PC-3 (cell line): ENCODE measurements at regions not wholly inside any gene's neighbourhood (a gene's known extent, or its start where the extent isn't known, plus 50 kb on each side); places are given as distances from the start of the nearest gene placed in this dataset.

Experiments used
- ATAC-seq: fragments of 200-7000 bp; cut with Tn5 transposase; 2 replicates; pipeline ENCODE4 v1.9.1; 2020; ENCODE audit warnings: mild to moderate bottlenecking, moderate library complexity
- BruUV-seq: library from RNA; stranded (reverse); fragments of 400-500 nt; replicated peaks from 2 replicates; lab custom pipeline; 2021; lab: Mats Ljungman, UMichigan
- CTCF ChIA-PET: fragments of 300-600 bp; sonication (Branson Sonifier 250); formaldehyde crosslinking; loops from one replicate; lab custom pipeline; 2022; ENCODE audit warnings: antibody characterized with exemption; lab: Charles Lee
- POLR2A ChIA-PET: fragments of 300-600 bp; sonication (Branson Sonifier 250); formaldehyde crosslinking; loops from one replicate; lab custom pipeline; 2022; ENCODE audit warnings: antibody characterized with exemption; ENCODE audit not compliant: unreplicated experiment; lab: Charles Lee
- DNase-seq: peaks from one replicate; pipeline ENCODE4 v3.0.0-alpha.2; 2015
- H2AFZ ChIP-seq: fragments of 300-600 bp; sonication (generic); 2 replicates; pipeline ENCODE4 v1.6.0; 2016; ENCODE audit warnings: antibody characterized with exemption, low read length
- H3F3A ChIP-seq: fragments of 300-600 bp; sonication (generic); one replicate; pipeline ENCODE4 v1.6.0; 2017; ENCODE audit warnings: antibody characterized with exemption, low read length, control low read depth, mild to moderate bottlenecking; ENCODE audit not compliant: unreplicated experiment
- H3K27ac ChIP-seq: fragments of 300-600 bp; sonication (generic); 2 replicates; pipeline ENCODE4 v1.5.1; 2016; ENCODE audit warnings: mild to moderate bottlenecking, low read length
- H3K27me3 ChIP-seq: fragments of 300-600 bp; sonication (generic); 2 replicates; pipeline ENCODE4 v1.6.1; 2016; ENCODE audit warnings: low read length, mixed read lengths
- H3K36me3 ChIP-seq: fragments of 300-600 bp; sonication (generic); 2 replicates; pipeline ENCODE4 v1.6.1; 2016; ENCODE audit warnings: low read depth, mixed run types, low read length, mixed read lengths
- H3K4me1 ChIP-seq: fragments of 300-600 bp; sonication (generic); 2 replicates; pipeline ENCODE4 v1.5.1; 2016; ENCODE audit warnings: low read length; ENCODE audit not compliant: insufficient read depth
- H3K4me2 ChIP-seq: fragments of 300-600 bp; sonication (generic); 2 replicates; pipeline ENCODE4 v1.6.0; 2016; ENCODE audit warnings: low read length
- H3K4me3 ChIP-seq: fragments of 300-600 bp; sonication (generic); 2 replicates; pipeline ENCODE4 v1.5.1; 2016; ENCODE audit warnings: mild to moderate bottlenecking, low read length, mixed read lengths
- H3K79me2 ChIP-seq: fragments of 300-600 bp; sonication (generic); 2 replicates; pipeline ENCODE4 v1.6.1; 2017; ENCODE audit warnings: low read length, mixed read lengths
- H3K9ac ChIP-seq: fragments of 300-600 bp; sonication (generic); 2 replicates; pipeline ENCODE4 v1.6.0; 2016; ENCODE audit warnings: mild to moderate bottlenecking, low read length
- H3K9me2 ChIP-seq: fragments of 300-600 bp; sonication (generic); replicated peaks from 2 replicates; pipeline ENCODE4 v1.6.1; 2016; ENCODE audit warnings: mixed run types, low read length, mixed read lengths
- H3K9me3 ChIP-seq: fragments of 300-600 bp; sonication (generic); 2 replicates; pipeline ENCODE4 v1.6.1; 2016; ENCODE audit warnings: low read length, mixed read lengths
- H4K20me1 ChIP-seq: fragments of 300-600 bp; sonication (generic); 2 replicates; pipeline ENCODE4 v1.6.1; 2016; ENCODE audit warnings: low read length, mixed read lengths
- EZH2 ChIP-seq: fragments of 300-600 bp; sonication (generic); IDR thresholded peaks from one replicate; pipeline ENCODE4 v1.6.1; 2017; ENCODE audit warnings: antibody characterized with exemption, mild to moderate bottlenecking, low read length; ENCODE audit not compliant: unreplicated experiment
- EZH2phosphoT487 ChIP-seq: fragments of 300-600 bp; sonication (generic); IDR thresholded peaks from 2 replicates; pipeline ENCODE4 v1.6.1; 2018; ENCODE audit warnings: mild to moderate bottlenecking, antibody characterized with exemption, low read length, borderline replicate concordance
- intact Hi-C: fragments of 100-400 bp; cut with micrococcal nuclease; formaldehyde crosslinking; loops from 2 replicates; pipeline ENCODE4 v1.9.0; 2023
- TF ChIP-seq, protein P1 (sequence below): fragments of 300-600 bp; sonication (generic); conservative IDR thresholded peaks from 2 replicates; pipeline ENCODE4 v1.5.1; 2017; ENCODE audit warnings: antibody characterized with exemption, low read depth, mild to moderate bottlenecking, low read length

DNA sequence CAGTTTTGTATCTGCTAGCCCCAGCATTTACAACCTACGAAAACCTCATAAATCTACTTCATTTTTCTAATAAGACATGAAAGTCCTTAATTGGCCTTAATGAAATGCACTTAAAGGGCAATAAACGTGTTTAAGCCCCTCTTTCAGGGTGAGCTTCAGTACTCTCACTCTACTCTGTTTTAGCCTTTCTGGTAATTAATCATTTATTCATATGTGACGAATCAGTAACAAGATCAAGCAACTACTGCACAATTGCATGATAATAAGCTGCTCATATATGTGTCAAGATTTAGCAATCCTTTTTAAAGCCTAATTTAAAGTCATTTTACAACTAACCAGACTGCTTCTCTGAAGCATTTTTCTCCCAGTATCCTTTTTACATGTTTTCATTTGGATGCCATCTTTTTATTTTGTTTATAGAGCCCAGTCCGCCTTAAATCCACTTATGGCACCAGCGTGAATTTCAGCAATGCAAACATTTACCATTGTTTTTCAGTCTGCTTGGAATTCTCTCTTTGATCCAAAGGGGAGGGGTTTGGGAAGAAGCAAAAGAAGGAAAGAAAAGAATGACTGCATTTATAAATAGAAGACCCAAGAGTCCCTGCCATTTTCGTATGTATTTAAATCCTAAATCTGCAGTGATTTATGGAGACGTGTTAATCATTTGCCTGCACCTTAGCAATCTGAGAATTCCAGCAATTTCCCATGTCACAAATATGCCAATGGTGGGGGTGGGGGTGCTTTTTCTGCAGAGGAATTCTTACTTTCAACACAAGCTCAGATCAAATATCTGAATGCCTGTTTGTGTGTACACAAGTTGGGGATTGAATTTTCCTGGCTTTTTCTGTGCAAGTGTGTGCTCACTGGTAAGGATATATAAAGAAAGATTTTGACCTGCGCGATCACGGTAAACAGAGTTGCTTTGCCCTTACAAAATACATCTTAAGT lies 230.8 kb upstream of the TBC1D5 start:
- H4K20me1 ChIP-seq = no peaks in the 10 kb centered on the region
- H3K4me1 ChIP-seq = no peaks in the 10 kb centered on the region
- H2AFZ ChIP-seq = no peak overlapping the region
- intact Hi-C loops = loop anchor here (5.0 kb wide), 2 partner anchors 56 to 414 kb away; no protein-coding TSS in a partner anchor
- H3K27me3 ChIP-seq = no peaks in the 10 kb centered on the region
- H3K9me3 ChIP-seq = no peaks in the 10 kb centered on the region
- DNase-seq (no peak), ATAC-seq (no peak)
- no peak overlapping the region for H3K4me3 ChIP-seq
- CTCF ChIA-PET = interaction anchor here (0.6 kb wide), 1 partner anchor 107 kb away, joined by 3 read pairs; no protein-coding TSS in a partner anchor
- POLR2A ChIA-PET = no interaction called here
- no peak overlapping the region for H3K27ac ChIP-seq
- no peaks in the 10 kb centered on the region for H3K79me2 ChIP-seq
- H3F3A ChIP-seq = no peaks in the 10 kb centered on the region
- no peak overlapping the region for H3K4me2 ChIP-seq
- H3K9me2 ChIP-seq = no peaks in the 10 kb centered on the region
- no TSS peak for BruUV-seq
- no peak overlapping the region for H3K9ac ChIP-seq
- TF ChIP-seq, protein P1, sequence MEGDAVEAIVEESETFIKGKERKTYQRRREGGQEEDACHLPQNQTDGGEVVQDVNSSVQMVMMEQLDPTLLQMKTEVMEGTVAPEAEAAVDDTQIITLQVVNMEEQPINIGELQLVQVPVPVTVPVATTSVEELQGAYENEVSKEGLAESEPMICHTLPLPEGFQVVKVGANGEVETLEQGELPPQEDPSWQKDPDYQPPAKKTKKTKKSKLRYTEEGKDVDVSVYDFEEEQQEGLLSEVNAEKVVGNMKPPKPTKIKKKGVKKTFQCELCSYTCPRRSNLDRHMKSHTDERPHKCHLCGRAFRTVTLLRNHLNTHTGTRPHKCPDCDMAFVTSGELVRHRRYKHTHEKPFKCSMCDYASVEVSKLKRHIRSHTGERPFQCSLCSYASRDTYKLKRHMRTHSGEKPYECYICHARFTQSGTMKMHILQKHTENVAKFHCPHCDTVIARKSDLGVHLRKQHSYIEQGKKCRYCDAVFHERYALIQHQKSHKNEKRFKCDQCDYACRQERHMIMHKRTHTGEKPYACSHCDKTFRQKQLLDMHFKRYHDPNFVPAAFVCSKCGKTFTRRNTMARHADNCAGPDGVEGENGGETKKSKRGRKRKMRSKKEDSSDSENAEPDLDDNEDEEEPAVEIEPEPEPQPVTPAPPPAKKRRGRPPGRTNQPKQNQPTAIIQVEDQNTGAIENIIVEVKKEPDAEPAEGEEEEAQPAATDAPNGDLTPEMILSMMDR = no peak
- TF ChIP-seq EZH2phosphoT487 (no peak), EZH2 (no peak)
- no peaks in the 10 kb centered on the region for H3K36me3 ChIP-seq

DNA sequence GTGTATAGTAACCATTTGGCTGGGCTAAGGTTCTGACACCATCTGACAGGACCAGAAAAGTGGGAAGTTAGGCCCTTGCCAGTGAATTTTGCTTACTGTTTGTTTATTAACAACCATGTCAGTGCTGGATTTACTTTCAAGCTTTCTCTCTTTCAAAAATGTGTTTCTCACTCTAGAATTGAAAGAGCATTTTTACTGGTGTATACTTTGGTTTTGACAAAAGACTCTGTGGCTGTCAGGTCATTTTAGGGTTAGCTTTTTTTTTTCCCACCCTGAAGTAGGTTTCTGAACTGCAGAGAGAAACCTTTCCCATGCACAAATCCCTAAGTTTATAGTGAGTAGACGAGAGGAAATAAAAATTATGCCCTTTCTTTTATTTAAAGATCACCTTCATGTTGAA lies 230.0 kb upstream of the TBC1D5 start:
- intact Hi-C loops = loop anchor here (5.0 kb wide), 2 partner anchors 55 to 415 kb away; no protein-coding TSS in a partner anchor
- TF ChIP-seq EZH2 (no peak), EZH2phosphoT487 (no peak)
- TF ChIP-seq, protein P1 = no peak
- Histone ChIP-seq H2AFZ (no peak overlapping the region), H3K4me1 (no peaks in the 10 kb centered on the region), H3K9me2 (no peaks in the 10 kb centered on the region), H3K9ac (no peak overlapping the region), H4K20me1 (no peaks in the 10 kb centered on the region), H3K9me3 (no peaks in the 10 kb centered on the region), H3K4me2 (no peak overlapping the region), H3K4me3 (no peak overlapping the region), H3F3A (no peaks in the 10 kb centered on the region), H3K79me2 (no peaks in the 10 kb centered on the region), H3K36me3 (no peaks in the 10 kb centered on the region), H3K27ac (no peak overlapping the region), H3K27me3 (no peaks in the 10 kb centered on the region)
- ATAC-seq (no peak), DNase-seq (no peak)
- ChIA-PET CTCF (no interaction called here), POLR2A (interaction anchor here (0.6 kb wide), 1 partner anchor 145 kb away, joined by 3 read pairs; no protein-coding TSS in a partner anchor)
- no TSS peak for BruUV-seq

DNA sequence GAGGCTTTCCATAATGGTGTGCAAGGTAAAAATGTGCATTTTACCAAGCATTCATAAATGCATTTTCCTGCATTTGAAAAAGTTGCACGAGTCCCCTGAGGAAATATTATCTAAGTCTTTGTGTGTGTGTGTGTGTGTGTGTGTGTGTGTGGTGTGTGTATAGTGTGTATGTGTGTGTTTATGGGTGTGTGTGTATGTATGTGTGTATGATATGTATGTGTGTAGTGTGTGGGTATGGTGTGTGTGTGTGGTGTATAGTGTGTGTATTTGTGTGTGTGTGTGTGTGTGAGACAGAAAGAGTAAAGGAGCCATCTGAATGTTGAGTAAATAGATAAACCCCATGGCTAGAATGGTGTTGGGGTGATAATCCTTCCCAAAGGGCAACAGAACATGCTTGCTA lies 229.6 kb upstream of the TBC1D5 start:
- no peaks in the 10 kb centered on the region for H3F3A ChIP-seq
- no peak overlapping the region for H2AFZ ChIP-seq
- DNase-seq (no peak), ATAC-seq (no peak)
- no peaks in the 10 kb centered on the region for H3K9me2 ChIP-seq
- no peak overlapping the region for H3K27ac ChIP-seq
- H3K4me3 ChIP-seq = no peak overlapping the region
- H4K20me1 ChIP-seq = no peaks in the 10 kb centered on the region
- no peaks in the 10 kb centered on the region for H3K9me3 ChIP-seq
- no peaks in the 10 kb centered on the region for H3K27me3 ChIP-seq
- BruUV-seq = no TSS peak
- no peak overlapping the region for H3K4me2 ChIP-seq
- H3K36me3 ChIP-seq = no peaks in the 10 kb centered on the region
- H3K9ac ChIP-seq = no peak overlapping the region
- intact Hi-C loops = loop anchor here (5.0 kb wide), 2 partner anchors 55 to 415 kb away; no protein-coding TSS in a partner anchor
- ChIA-PET CTCF (no interaction called here), POLR2A (interaction anchor here (0.6 kb wide), 1 partner anchor 145 kb away, joined by 3 read pairs; no protein-coding TSS in a partner anchor)
- no peaks in the 10 kb centered on the region for H3K4me1 ChIP-seq
- no peaks in the 10 kb centered on the region for H3K79me2 ChIP-seq
- TF ChIP-seq, protein P1 = no peak
- no peak for TF ChIP-seq EZH2
- TF ChIP-seq EZH2phosphoT487 = no peak
